ENCODE measurements at regions not wholly inside any gene's neighbourhood (a gene's known extent, or its start where the extent isn't known, plus 50 kb on each side); places are given as distances from the start of the nearest gene placed in this dataset.

- ChIA-PET CTCF (no interaction called here), POLR2A (no interaction called here)
- TF ChIP-seq SP1 (IDR thresholded peaks at IDR 0.05): no peak
- no peak for TF ChIP-seq ARNT (IDR thresholded peaks at IDR 0.05)
- no peak for TF ChIP-seq FOXK2 (IDR thresholded peaks at IDR 0.05)
- DNase-seq (ENCODE audit: extremely low spot score): no peak
These were observed 1121.8 kb upstream of the TENM4 start for GRCh38 chr11:80562523-80563125.

GRCh38 chr11:80559942-80560341, 1119.1 kb upstream of the TENM4 start:
- TF ChIP-seq PKNOX1 (IDR thresholded peaks at IDR 0.05) (no peak), NFRKB (IDR thresholded peaks at IDR 0.05) (no peak), ZNF384 (IDR thresholded peaks at IDR 0.05) (no peak), FOXM1 (IDR thresholded peaks at IDR 0.05; ENCODE audit: borderline replicate concordance) (no peak), HDGF (IDR thresholded peaks at IDR 0.05; ENCODE audit: borderline replicate concordance) (no peak), BHLHE40 (IDR thresholded peaks at IDR 0.05; ENCODE audit: borderline replicate concordance) (no peak), SP1 (IDR thresholded peaks at IDR 0.05) (no peak), FOXK2 (IDR thresholded peaks at IDR 0.05) (no peak), ARNT (IDR thresholded peaks at IDR 0.05) (no peak), FOXA1 (IDR thresholded peaks at IDR 0.05) (no peak), ELF4 (IDR thresholded peaks at IDR 0.05) (no peak), SUZ12 (IDR thresholded peaks at IDR 0.05) (no peak), L3MBTL2 (conservative IDR thresholded peaks at IDR 0.05) (no peak), LEF1 (IDR thresholded peaks at IDR 0.05; ENCODE audit: borderline replicate concordance) (no peak)
- no peak for DNase-seq (ENCODE audit: extremely low spot score)
- ChIA-PET CTCF (no interaction called here), POLR2A (no interaction called here)

GRCh38 chr11:80553565-80553964, 1112.7 kb upstream of the TENM4 start:
- CTCF ChIA-PET: no interaction called here

GRCh38 chr11:80542704-80543103, 1101.9 kb upstream of the TENM4 start:
- POLR2A ChIA-PET: no interaction called here
- CTCF ChIA-PET: no interaction called here
- TF ChIP-seq LEF1 (IDR thresholded peaks at IDR 0.05; ENCODE audit: borderline replicate concordance): no peak
- TF ChIP-seq L3MBTL2 (conservative IDR thresholded peaks at IDR 0.05): no peak
- no peak for TF ChIP-seq FOXA1 (IDR thresholded peaks at IDR 0.05)
- no peak for TF ChIP-seq SUZ12 (IDR thresholded peaks at IDR 0.05)
- TF ChIP-seq CTBP1 (IDR thresholded peaks at IDR 0.05; ENCODE audit: borderline replicate concordance): no peak
- no peak for TF ChIP-seq PKNOX1 (IDR thresholded peaks at IDR 0.05)
- no peak for TF ChIP-seq FOXK2 (IDR thresholded peaks at IDR 0.05)
- no peak for DNase-seq (ENCODE audit: extremely low spot score)

More at GRCh38 chr11:80553565-80553964, 1112.7 kb upstream of the TENM4 start:
- TF ChIP-seq ELF4 (IDR thresholded peaks at IDR 0.05) (no peak), FOXA1 (IDR thresholded peaks at IDR 0.05) (no peak), L3MBTL2 (conservative IDR thresholded peaks at IDR 0.05) (no peak), SP1 (IDR thresholded peaks at IDR 0.05) (no peak), TARDBP (IDR thresholded peaks at IDR 0.05) (no peak), CTBP1 (IDR thresholded peaks at IDR 0.05; ENCODE audit: borderline replicate concordance) (no peak), PKNOX1 (IDR thresholded peaks at IDR 0.05) (no peak), NFRKB (IDR thresholded peaks at IDR 0.05) (no peak), FOXK2 (IDR thresholded peaks at IDR 0.05) (no peak), BHLHE40 (IDR thresholded peaks at IDR 0.05; ENCODE audit: borderline replicate concordance) (no peak), LEF1 (IDR thresholded peaks at IDR 0.05; ENCODE audit: borderline replicate concordance) (no peak)
- no peak for DNase-seq (ENCODE audit: extremely low spot score)
- POLR2A ChIA-PET: no interaction called here

- CTCF ChIA-PET: no interaction called here
- DNase-seq (ENCODE audit: extremely low spot score): no peak
These were observed 1097.2 kb upstream of the TENM4 start for GRCh38 chr11:80538040-80538439.

GRCh38 chr11:80533463-80533862, 1092.6 kb upstream of the TENM4 start:
- CTCF ChIA-PET: no interaction called here

More at GRCh38 chr11:80538040-80538439, 1097.2 kb upstream of the TENM4 start:
- POLR2A ChIA-PET: no interaction called here
- TF ChIP-seq CTBP1 (IDR thresholded peaks at IDR 0.05; ENCODE audit: borderline replicate concordance): no peak
- no peak for TF ChIP-seq L3MBTL2 (conservative IDR thresholded peaks at IDR 0.05)
- no peak for TF ChIP-seq ARNT (IDR thresholded peaks at IDR 0.05)
- no peak for TF ChIP-seq SP1 (IDR thresholded peaks at IDR 0.05)
- TF ChIP-seq PKNOX1 (IDR thresholded peaks at IDR 0.05): no peak

More at GRCh38 chr11:80533463-80533862, 1092.6 kb upstream of the TENM4 start:
- POLR2A ChIA-PET: no interaction called here
- TF ChIP-seq CTBP1 (IDR thresholded peaks at IDR 0.05; ENCODE audit: borderline replicate concordance) (no peak), FOXK2 (IDR thresholded peaks at IDR 0.05) (no peak), TARDBP (IDR thresholded peaks at IDR 0.05) (no peak), SUZ12 (IDR thresholded peaks at IDR 0.05) (no peak), PKNOX1 (IDR thresholded peaks at IDR 0.05) (no peak), LEF1 (IDR thresholded peaks at IDR 0.05; ENCODE audit: borderline replicate concordance) (no peak), ARNT (IDR thresholded peaks at IDR 0.05) (no peak), BHLHE40 (IDR thresholded peaks at IDR 0.05; ENCODE audit: borderline replicate concordance) (no peak), SP1 (IDR thresholded peaks at IDR 0.05) (no peak), HDGF (IDR thresholded peaks at IDR 0.05; ENCODE audit: borderline replicate concordance) (no peak), L3MBTL2 (conservative IDR thresholded peaks at IDR 0.05) (no peak), NFRKB (IDR thresholded peaks at IDR 0.05) (no peak), FOXA1 (IDR thresholded peaks at IDR 0.05) (no peak), FOXM1 (IDR thresholded peaks at IDR 0.05; ENCODE audit: borderline replicate concordance) (no peak), ZNF384 (IDR thresholded peaks at IDR 0.05) (no peak), ELF4 (IDR thresholded peaks at IDR 0.05) (no peak)
- DNase-seq (ENCODE audit: extremely low spot score): no peak
